Type B pancreatic cell (in vitro differentiated cells): ENCODE measurements at regions not wholly inside any gene's neighbourhood (a gene's known extent, or its start where the extent isn't known, plus 50 kb on each side); places are given as distances from the start of the nearest gene placed in this dataset.
"Not testable (repeated sequence)": the region's sequence is repeated elsewhere in the genome, so short reads cannot be mapped to it uniquely, and the experiment has no call there.

Experiments used
- DNase-seq: peaks from one replicate; pipeline ENCODE4 v3.0.0; 2021; ENCODE audit warnings: mixed read lengths; ENCODE audit not compliant: unreplicated experiment; ENCODE audit errors: extremely low spot score
- H3K27ac Mint-ChIP-seq: 2 replicates; pipeline ENCODE4 v1.8.0; 2021; ENCODE audit warnings: mild to moderate bottlenecking, mixed read lengths
- H3K27me3 Mint-ChIP-seq: 2 replicates; pipeline ENCODE4 v1.8.0; 2021; ENCODE audit warnings: mixed read lengths
- H3K36me3 Mint-ChIP-seq: 2 replicates; pipeline ENCODE4 v1.8.0; 2021; ENCODE audit warnings: mixed read lengths
- H3K4me1 Mint-ChIP-seq: one replicate; pipeline ENCODE4 v1.8.0; 2021; ENCODE audit warnings: mixed read lengths; ENCODE audit not compliant: unreplicated experiment
- H3K4me3 Mint-ChIP-seq: 2 replicates; pipeline ENCODE4 v1.8.0; 2021; ENCODE audit warnings: mild to moderate bottlenecking, mixed read lengths
- H3K9me3 Mint-ChIP-seq: 2 replicates; pipeline ENCODE4 v1.8.0; 2021; ENCODE audit warnings: mixed read lengths
- TF ChIP-seq, protein P1 (sequence below): fragments of 200-600 bp; sonication (generic); conservative IDR thresholded peaks from 2 replicates; pipeline ENCODE4 v1.5.0; 2021; ENCODE audit warnings: antibody characterized with exemption, mild to moderate bottlenecking

DNA sequence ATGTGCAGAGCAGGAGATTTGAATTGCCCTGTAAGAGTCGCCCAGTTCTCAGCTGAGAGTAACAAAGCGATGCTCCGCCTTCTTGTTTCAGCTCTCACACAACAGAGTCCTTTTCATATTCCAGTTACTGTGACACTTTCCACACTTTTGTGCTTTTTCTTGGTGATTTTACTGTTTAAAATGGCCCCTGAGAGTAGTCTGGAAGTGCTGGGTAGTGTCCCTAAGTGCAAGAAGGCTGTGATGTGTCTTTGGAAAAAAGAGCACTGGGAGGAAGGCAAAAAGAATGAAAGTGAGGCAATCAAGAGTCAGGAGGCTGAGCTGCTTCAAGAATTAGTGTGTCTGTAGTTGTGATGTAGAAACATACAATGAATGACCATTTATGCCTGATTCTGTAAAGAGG is 201.2 kb upstream of the SEMA3E start:
- Mint-ChIP-seq H3K27me3 (no peaks in the 10 kb centered on the region), H3K27ac (no peak overlapping the region), H3K36me3 (no peaks in the 10 kb centered on the region), H3K4me1 (peaks cover 6% of the 10 kb centered on the region), H3K4me3 (no peak overlapping the region), H3K9me3 (peaks cover under 1% of the 10 kb centered on the region)
- TF ChIP-seq, protein P1, sequence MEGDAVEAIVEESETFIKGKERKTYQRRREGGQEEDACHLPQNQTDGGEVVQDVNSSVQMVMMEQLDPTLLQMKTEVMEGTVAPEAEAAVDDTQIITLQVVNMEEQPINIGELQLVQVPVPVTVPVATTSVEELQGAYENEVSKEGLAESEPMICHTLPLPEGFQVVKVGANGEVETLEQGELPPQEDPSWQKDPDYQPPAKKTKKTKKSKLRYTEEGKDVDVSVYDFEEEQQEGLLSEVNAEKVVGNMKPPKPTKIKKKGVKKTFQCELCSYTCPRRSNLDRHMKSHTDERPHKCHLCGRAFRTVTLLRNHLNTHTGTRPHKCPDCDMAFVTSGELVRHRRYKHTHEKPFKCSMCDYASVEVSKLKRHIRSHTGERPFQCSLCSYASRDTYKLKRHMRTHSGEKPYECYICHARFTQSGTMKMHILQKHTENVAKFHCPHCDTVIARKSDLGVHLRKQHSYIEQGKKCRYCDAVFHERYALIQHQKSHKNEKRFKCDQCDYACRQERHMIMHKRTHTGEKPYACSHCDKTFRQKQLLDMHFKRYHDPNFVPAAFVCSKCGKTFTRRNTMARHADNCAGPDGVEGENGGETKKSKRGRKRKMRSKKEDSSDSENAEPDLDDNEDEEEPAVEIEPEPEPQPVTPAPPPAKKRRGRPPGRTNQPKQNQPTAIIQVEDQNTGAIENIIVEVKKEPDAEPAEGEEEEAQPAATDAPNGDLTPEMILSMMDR, result no peak
- no peak for DNase-seq

DNA sequence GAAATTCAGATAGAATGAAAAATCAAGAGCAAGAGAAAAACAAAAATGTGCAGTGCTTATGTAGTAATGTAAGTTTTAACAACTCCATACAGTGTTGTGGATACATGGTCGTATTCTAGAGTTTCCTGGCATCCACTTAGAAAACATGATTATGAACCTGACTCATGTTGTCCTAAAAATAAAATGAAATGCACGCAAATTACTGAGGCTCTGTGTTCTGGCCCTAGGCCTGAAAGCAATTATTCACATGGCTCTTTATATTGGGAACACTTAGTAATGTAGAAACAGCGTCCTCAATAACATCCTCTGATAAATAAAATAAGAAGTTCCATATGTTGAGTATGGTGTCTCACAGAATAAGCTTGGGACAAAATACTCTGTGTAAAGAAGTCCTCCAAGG is 200.2 kb upstream of the SEMA3E start:
- Mint-ChIP-seq H3K9me3 (peaks cover 4% of the 10 kb centered on the region), H3K27me3 (no peaks in the 10 kb centered on the region), H3K36me3 (no peaks in the 10 kb centered on the region), H3K27ac (no peak overlapping the region), H3K4me1 (peaks cover 6% of the 10 kb centered on the region), H3K4me3 (no peak overlapping the region)
- TF ChIP-seq, protein P1, result no peak
- DNase-seq, result no peak

DNA sequence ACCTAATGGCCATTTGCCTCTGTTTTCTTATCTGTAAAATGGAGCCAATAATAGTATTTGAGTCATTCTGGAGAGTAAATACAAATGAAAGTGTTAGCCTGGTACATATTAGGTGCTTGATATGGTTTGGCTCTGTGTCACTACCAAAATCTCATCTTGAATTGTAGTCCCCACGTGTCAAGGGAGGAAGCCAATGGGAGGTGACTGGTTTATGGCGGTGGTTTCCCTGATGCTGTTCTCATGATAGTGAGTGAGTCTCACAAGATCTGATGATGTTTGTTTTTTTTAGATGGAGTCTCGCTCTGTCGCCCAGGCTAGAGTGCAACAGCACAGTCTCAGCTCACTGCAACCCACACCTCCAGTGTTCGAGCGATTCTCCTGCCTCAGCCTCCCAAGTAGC is 194.0 kb upstream of the SEMA3E start:
- Mint-ChIP-seq H3K4me1 (no peaks in the 10 kb centered on the region), H3K27ac (no peak overlapping the region), H3K9me3 (peaks cover 4% of the 10 kb centered on the region), H3K4me3 (no peak overlapping the region), H3K36me3 (no peaks in the 10 kb centered on the region), H3K27me3 (no peaks in the 10 kb centered on the region)
- TF ChIP-seq, protein P1, result no peak
- DNase-seq, result no peak

DNA sequence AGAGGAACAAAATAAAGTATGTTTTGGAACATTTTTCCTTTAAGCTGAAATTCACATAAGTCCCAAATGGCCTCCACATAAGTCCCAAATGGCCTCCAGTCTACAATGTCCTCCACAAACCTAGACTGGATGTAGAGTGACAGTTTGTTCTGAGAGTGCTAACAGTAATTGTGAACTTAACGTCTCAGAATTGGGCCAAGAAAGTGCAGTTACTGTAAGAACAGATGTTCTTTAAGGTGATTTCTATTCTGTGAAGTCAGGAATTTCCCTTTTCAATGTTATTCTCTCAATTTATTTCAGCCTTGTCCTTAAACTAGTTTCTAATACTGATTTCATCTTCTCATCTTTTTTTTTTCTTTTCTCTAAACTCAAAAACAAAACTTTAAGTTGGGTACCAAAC is 188.7 kb upstream of the SEMA3E start:
- Mint-ChIP-seq H3K4me1 (no peaks in the 10 kb centered on the region), H3K9me3 (no peaks in the 10 kb centered on the region), H3K36me3 (no peaks in the 10 kb centered on the region), H3K27me3 (no peaks in the 10 kb centered on the region), H3K4me3 (no peak overlapping the region), H3K27ac (no peak overlapping the region)
- no peak for DNase-seq
- TF ChIP-seq, protein P1, result no peak

DNA sequence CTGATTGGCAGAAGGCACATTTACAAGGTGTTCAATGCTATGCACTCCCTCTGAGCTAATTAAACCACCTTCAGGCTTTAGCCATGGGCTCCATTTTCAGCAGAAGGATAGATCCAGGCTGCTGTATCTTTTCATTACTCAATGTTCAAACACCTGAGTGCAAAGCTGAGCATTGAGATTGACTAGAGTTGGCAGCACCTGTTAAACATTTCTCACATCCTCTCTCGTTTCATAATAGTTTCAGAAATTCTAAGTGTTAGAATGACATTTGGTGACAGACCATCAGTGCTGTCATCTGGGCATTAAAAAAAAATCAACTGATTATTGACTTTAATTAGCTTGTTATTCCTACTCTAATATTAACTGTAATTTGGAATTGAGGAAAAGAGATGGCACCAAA is 187.1 kb upstream of the SEMA3E start:
- DNase-seq, result no peak
- Mint-ChIP-seq H3K27ac (no peak overlapping the region), H3K4me3 (no peak overlapping the region), H3K4me1 (no peaks in the 10 kb centered on the region), H3K36me3 (no peaks in the 10 kb centered on the region), H3K9me3 (no peaks in the 10 kb centered on the region), H3K27me3 (no peaks in the 10 kb centered on the region)
- TF ChIP-seq, protein P1, result no peak

DNA sequence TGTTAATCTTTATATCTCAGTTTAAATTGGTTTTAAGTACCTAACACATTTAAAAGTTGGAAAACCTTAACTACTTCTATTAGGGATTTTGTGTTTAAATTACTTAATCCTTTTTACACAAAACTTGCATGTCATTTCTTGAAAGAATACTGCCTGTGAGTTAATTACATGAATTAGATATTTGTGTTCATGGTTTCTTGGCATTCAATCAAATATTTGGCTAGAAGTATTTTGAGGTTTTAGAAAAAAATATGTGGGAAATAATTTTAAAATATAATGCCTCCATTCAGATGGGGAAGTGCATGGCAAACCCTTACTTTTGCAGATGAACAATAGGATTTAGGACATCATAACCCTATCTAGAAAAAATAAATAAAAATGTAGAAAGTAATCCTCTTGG is 186.5 kb upstream of the SEMA3E start:
- H3K36me3 Mint-ChIP-seq, result no peaks in the 10 kb centered on the region
- H3K4me3 Mint-ChIP-seq, result no peak overlapping the region
- no peaks in the 10 kb centered on the region for H3K4me1 Mint-ChIP-seq
- TF ChIP-seq, protein P1, result no peak
- no peaks in the 10 kb centered on the region for H3K9me3 Mint-ChIP-seq
- no peak overlapping the region for H3K27ac Mint-ChIP-seq
- H3K27me3 Mint-ChIP-seq, result no peaks in the 10 kb centered on the region
- DNase-seq, result no peak

DNA sequence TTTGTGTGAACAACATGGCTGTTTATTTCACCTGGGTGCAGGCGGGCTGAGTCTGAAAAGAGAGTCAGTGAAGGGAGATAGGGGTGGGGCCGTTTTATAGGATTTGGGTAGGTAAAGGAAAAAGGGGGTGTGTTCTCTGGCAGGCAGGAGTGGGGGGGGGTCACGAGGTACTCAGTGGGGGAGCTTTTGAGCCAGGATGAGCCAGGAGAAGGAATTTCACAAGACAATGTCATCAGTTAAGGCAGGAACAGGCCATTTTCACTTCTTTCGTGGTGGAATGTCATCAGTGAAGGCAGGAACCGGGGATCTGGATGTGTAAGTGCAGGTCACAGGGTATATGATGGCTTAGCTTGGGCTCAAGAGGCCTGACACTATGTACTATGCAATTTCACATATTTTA is 184.8 kb upstream of the SEMA3E start:
- not testable (repeated sequence) for H3K27me3 Mint-ChIP-seq, H3K27ac Mint-ChIP-seq, DNase-seq, H3K4me3 Mint-ChIP-seq, H3K9me3 Mint-ChIP-seq, H3K4me1 Mint-ChIP-seq, H3K36me3 Mint-ChIP-seq
